ENCODE measurements at regions not wholly inside any gene's neighbourhood (a gene's known extent, or its start where the extent isn't known, plus 50 kb on each side); places are given as distances from the start of the nearest gene placed in this dataset.

- Histone ChIP-seq H3K79me2 (ENCODE audit: insufficient read depth, low read length) (no peaks in the 10 kb centered on the region), H3K18ac (ENCODE audit: insufficient read length, low read depth, low read length) (no peak overlapping the region), H2BK5ac (ENCODE audit: insufficient read length, low read length) (no peak overlapping the region), H3K14ac (ENCODE audit: insufficient read depth, low read length) (no peak overlapping the region), H2BK12ac (ENCODE audit: insufficient read length, low read depth, low read length) (no peak overlapping the region), H3K27ac (ENCODE audit: insufficient read length, low read depth, low read length) (no peak overlapping the region), H3T11ph (ENCODE audit: low read length) (no peak overlapping the region), H3K79me1 (ENCODE audit: insufficient read depth, low read depth, low read length, poor library complexity, severe bottlenecking) (no peaks in the 10 kb centered on the region), H3K4me2 (ENCODE audit: insufficient read depth, insufficient read length, low read length) (no peak overlapping the region), H4K5ac (ENCODE audit: insufficient read length, low read depth, low read length) (no peak overlapping the region), H2AFZ (ENCODE audit: low read length) (no peak overlapping the region), H2BK15ac (ENCODE audit: low read depth, low read length) (no peak overlapping the region), H3K27me3 (ENCODE audit: insufficient read depth, low read length) (no peaks in the 10 kb centered on the region), H4K20me1 (ENCODE audit: control insufficient read depth, insufficient read depth, insufficient read length) (no peaks in the 10 kb centered on the region), H4K8ac (replicated peaks; ENCODE audit: insufficient read length, low read depth, low read length) (no peak overlapping the region), H3K9ac (ENCODE audit: extremely low read depth, insufficient read length, low read length) (no peak overlapping the region), H4K91ac (ENCODE audit: insufficient read length, low read depth, low read length) (no peak overlapping the region), H3K4ac (ENCODE audit: low read depth, low read length) (no peak overlapping the region), H2BK120ac (ENCODE audit: low read depth, low read length, poor library complexity, severe bottlenecking) (no peak overlapping the region), H2AK5ac (ENCODE audit: insufficient read length, low read length) (no peak overlapping the region), H3K56ac (ENCODE audit: insufficient read length, low read depth, low read length) (no peak overlapping the region), H3K23me2 (ENCODE audit: insufficient read length, low read depth, low read length, poor library complexity, severe bottlenecking) (no peaks in the 10 kb centered on the region), H2BK20ac (ENCODE audit: low read depth, low read length, poor library complexity, severe bottlenecking) (no peak overlapping the region), H3K23ac (ENCODE audit: insufficient read length, low read depth, low read length) (no peak overlapping the region), H3K9me3 (ENCODE audit: control insufficient read depth, low read depth, low read length) (no peaks in the 10 kb centered on the region), H3K4me1 (ENCODE audit: insufficient read depth, low read length) (no peaks in the 10 kb centered on the region)
- Mint-ChIP-seq H3K4me1 (no peaks in the 10 kb centered on the region), H3K27ac (no peak overlapping the region), H3K27me3 (ENCODE audit: low read depth) (no peaks in the 10 kb centered on the region), H3K4me3 (no peak overlapping the region), H3K9me3 (peaks cover 20 to 27% of the 10 kb centered on the region in 2 experiments; a peak in 4 of 5 replicates), H3K36me3 (ENCODE audit: insufficient read depth in 1 of 3, low read depth in 3 of 3) (peaks cover 0 to 9% (median 4%) of the 10 kb centered on the region in 3 experiments; a peak in 5 of 7 replicates)
- DNase-seq: no peak
- no CpG with 5 or more reads among the region's 7 CpGs for WGBS (ENCODE audit: extremely low coverage, insufficient read length, low lambda C conversion rate)
- TF ChIP-seq CTCF (conservative IDR thresholded peaks at IDR 0.05): no peak
Observed at GRCh38 chr6:165031502-165031901, 277.9 kb downstream of the C6orf118 start.

Data from H9 (cell line).